ENCODE measurements at regions not wholly inside any gene's neighbourhood (a gene's known extent, or its start where the extent isn't known, plus 50 kb on each side); places are given as distances from the start of the nearest gene placed in this dataset.
"Not testable (repeated sequence)": the region's sequence is repeated elsewhere in the genome, so short reads cannot be mapped to it uniquely, and the experiment has no call there.

- H3K27ac ChIP-seq, result no peak overlapping the region
- TF ChIP-seq CTCF (conservative IDR thresholded peaks at IDR 0.05; ENCODE audit: low read depth, low read length), result no peak
- no peak overlapping the region for H3K4me2 ChIP-seq
- H3K79me2 ChIP-seq (ENCODE audit: insufficient read depth, low read depth), result no peaks in the 10 kb centered on the region
- no peaks in the 10 kb centered on the region for H3K4me1 ChIP-seq (ENCODE audit: low read depth, poor library complexity, severe bottlenecking)
- H4K20me1 ChIP-seq (ENCODE audit: insufficient read depth), result no peaks in the 10 kb centered on the region
- H3K36me3 ChIP-seq (ENCODE audit: insufficient read depth), result no peaks in the 10 kb centered on the region
- no peak overlapping the region for H3K9ac ChIP-seq
- no peak overlapping the region for H2AFZ ChIP-seq (ENCODE audit: low read depth)
- no peak overlapping the region for H3K4me3 ChIP-seq (IDR thresholded peaks at IDR 0.05; ENCODE audit: insufficient read depth, low read depth, low read length)
- no peaks in the 10 kb centered on the region for H3K27me3 ChIP-seq (ENCODE audit: insufficient read depth, low read depth)
These were observed 143.0 kb upstream of the NRP1 start for GRCh38 chr10:33477291-33478088.

GRCh38 chr10:33476757-33477273, 142.3 kb upstream of the NRP1 start:
- no peak for TF ChIP-seq CTCF (conservative IDR thresholded peaks at IDR 0.05; ENCODE audit: low read depth, low read length)
- no peaks in the 10 kb centered on the region for H3K36me3 ChIP-seq (ENCODE audit: insufficient read depth)

GRCh38 chr10:33473688-33474087, 139.2 kb upstream of the NRP1 start:
- Histone ChIP-seq H3K9ac (no peak overlapping the region), H3K36me3 (ENCODE audit: insufficient read depth) (no peaks in the 10 kb centered on the region), H3K79me2 (ENCODE audit: insufficient read depth, low read depth) (no peaks in the 10 kb centered on the region), H3K27ac (no peak overlapping the region), H3K4me2 (no peak overlapping the region), H3K4me3 (IDR thresholded peaks at IDR 0.05; ENCODE audit: insufficient read depth, low read depth, low read length) (no peak overlapping the region), H2AFZ (ENCODE audit: low read depth) (no peak overlapping the region), H4K20me1 (ENCODE audit: insufficient read depth) (no peaks in the 10 kb centered on the region), H3K27me3 (ENCODE audit: insufficient read depth, low read depth) (no peaks in the 10 kb centered on the region), H3K4me1 (ENCODE audit: low read depth, poor library complexity, severe bottlenecking) (no peaks in the 10 kb centered on the region)
- TF ChIP-seq CTCF (conservative IDR thresholded peaks at IDR 0.05; ENCODE audit: low read depth, low read length), result no peak

More at GRCh38 chr10:33476757-33477273, 142.3 kb upstream of the NRP1 start:
- Histone ChIP-seq H3K79me2 (ENCODE audit: insufficient read depth, low read depth) (no peaks in the 10 kb centered on the region), H3K4me3 (IDR thresholded peaks at IDR 0.05; ENCODE audit: insufficient read depth, low read depth, low read length) (no peak overlapping the region), H3K4me2 (no peak overlapping the region), H3K27ac (no peak overlapping the region), H4K20me1 (ENCODE audit: insufficient read depth) (no peaks in the 10 kb centered on the region), H3K9ac (no peak overlapping the region), H3K27me3 (ENCODE audit: insufficient read depth, low read depth) (no peaks in the 10 kb centered on the region), H3K4me1 (ENCODE audit: low read depth, poor library complexity, severe bottlenecking) (no peaks in the 10 kb centered on the region), H2AFZ (ENCODE audit: low read depth) (no peak overlapping the region)

GRCh38 chr10:33468006-33468405, 133.5 kb upstream of the NRP1 start:
- H3K4me3 ChIP-seq (IDR thresholded peaks at IDR 0.05; ENCODE audit: insufficient read depth, low read depth, low read length); H3K4me2 ChIP-seq; H3K27ac ChIP-seq; H2AFZ ChIP-seq (ENCODE audit: low read depth); H3K27me3 ChIP-seq (ENCODE audit: insufficient read depth, low read depth); H3K36me3 ChIP-seq (ENCODE audit: insufficient read depth); H3K9ac ChIP-seq; H4K20me1 ChIP-seq (ENCODE audit: insufficient read depth); H3K4me1 ChIP-seq (ENCODE audit: low read depth, poor library complexity, severe bottlenecking); H3K79me2 ChIP-seq (ENCODE audit: insufficient read depth, low read depth): not testable (repeated sequence)

GRCh38 chr10:33465747-33466146, 131.3 kb upstream of the NRP1 start:
- H3K27me3 ChIP-seq (ENCODE audit: insufficient read depth, low read depth), result no peaks in the 10 kb centered on the region
- H3K27ac ChIP-seq, result no peak overlapping the region
- no peak for TF ChIP-seq CTCF (conservative IDR thresholded peaks at IDR 0.05; ENCODE audit: low read depth, low read length)

More at GRCh38 chr10:33465747-33466146, 131.3 kb upstream of the NRP1 start:
- H3K36me3 ChIP-seq (ENCODE audit: insufficient read depth), result no peaks in the 10 kb centered on the region
- H2AFZ ChIP-seq (ENCODE audit: low read depth), result no peak overlapping the region
- H3K4me2 ChIP-seq, result no peak overlapping the region
- H3K4me3 ChIP-seq (IDR thresholded peaks at IDR 0.05; ENCODE audit: insufficient read depth, low read depth, low read length), result no peak overlapping the region
- H3K79me2 ChIP-seq (ENCODE audit: insufficient read depth, low read depth), result no peaks in the 10 kb centered on the region
- no peaks in the 10 kb centered on the region for H4K20me1 ChIP-seq (ENCODE audit: insufficient read depth)
- H3K4me1 ChIP-seq (ENCODE audit: low read depth, poor library complexity, severe bottlenecking), result no peaks in the 10 kb centered on the region
- H3K9ac ChIP-seq, result no peak overlapping the region

All from KMS-11 (cell line).